ENCODE measurements at regions not wholly inside any gene's neighbourhood (a gene's known extent, or its start where the extent isn't known, plus 50 kb on each side); places are given as distances from the start of the nearest gene placed in this dataset.

- no peak overlapping the region for H3K27ac ChIP-seq
- TF ChIP-seq CTCF (conservative IDR thresholded peaks at IDR 0.05): no peak
Observed at GRCh38 chr4:137934046-137934445, 308.1 kb downstream of the SLC7A11 start.

GRCh38 chr4:137927972-137928371 is 314.2 kb downstream of the SLC7A11 start:
- no peak for TF ChIP-seq CTCF (conservative IDR thresholded peaks at IDR 0.05)
- no peak overlapping the region for H3K27ac ChIP-seq

DNA sequence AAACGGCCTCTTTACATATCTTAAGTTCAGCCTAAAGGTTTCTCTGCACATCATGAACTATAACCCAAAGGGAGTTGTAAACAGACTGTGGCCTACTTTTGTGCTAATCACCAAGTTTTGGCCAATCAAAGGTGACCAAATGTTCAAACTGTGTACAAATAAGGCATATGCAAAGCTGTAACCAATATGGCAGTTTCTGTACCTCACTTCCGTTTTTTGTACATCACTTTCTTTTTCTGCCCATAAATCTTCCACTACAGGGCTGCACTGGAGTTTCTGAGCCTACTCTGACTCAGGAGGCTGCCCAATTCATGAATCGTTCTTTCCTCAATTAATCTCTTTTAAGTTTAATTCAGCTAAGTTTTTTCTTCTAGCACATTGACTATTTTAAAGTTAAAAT is 318.7 kb downstream of the SLC7A11 start:
- no peak overlapping the region for H3K27ac ChIP-seq
- no peak for TF ChIP-seq CTCF (conservative IDR thresholded peaks at IDR 0.05)

DNA sequence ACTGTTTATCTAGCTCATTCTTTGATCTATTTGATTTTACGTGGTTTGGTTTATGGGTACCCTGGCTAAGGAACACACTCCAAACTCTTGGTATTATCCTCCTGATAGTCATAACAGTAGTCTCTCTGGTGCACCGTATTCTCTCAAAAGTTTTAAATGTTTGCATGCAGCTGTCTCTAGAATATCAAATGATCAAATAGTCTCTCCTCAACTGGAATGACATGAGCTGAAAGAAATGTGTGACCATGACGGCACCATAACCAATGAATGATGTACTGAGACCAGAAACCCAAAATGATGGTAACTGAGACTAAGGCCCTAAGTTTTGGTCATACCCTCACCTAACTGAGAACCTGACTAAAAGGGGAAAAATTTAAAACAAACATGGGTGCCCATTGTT is 319.4 kb downstream of the SLC7A11 start:
- no peak overlapping the region for H3K27ac ChIP-seq
- no peak for TF ChIP-seq CTCF (conservative IDR thresholded peaks at IDR 0.05)

DNA sequence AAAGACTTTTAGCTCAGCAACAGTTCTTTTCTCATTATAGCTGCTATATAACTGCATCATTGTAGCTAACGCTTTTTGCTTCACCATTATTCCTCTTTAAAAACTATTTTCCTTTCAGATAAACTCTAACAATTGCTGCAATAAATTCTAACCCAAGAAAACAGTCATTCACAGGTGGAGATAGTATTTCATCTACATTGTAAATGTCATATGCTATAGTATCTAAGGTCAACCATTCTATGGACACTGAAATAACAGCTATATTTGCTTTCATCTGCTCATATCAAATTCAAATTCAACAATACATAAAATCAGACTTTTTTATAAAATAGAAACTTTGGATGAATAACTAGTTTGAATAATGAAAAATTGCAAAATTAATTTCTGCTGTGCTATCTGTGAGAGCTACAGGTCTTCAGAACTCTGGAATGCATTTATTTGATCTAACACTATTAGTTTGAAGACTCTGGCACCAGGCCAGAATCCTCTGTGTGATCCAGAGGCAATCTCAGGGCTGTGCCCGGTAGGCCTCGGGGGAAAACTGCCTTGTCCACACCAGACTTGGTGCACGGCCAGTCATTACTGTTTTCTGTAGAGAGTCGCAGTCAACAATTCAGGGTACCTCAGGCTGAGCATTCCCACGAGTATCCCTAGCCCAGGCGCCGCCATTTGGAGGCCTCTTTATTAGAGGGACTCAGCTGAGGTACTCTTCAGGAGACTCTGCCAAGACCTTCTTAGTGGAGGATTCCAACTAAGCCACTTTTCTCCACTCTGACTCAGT is 332.4 kb downstream of the SLC7A11 start:
- peak overlapping the region; percentile 10; the same call in 1 of the 2 replicates for H3K27ac ChIP-seq
- no peak for TF ChIP-seq CTCF (conservative IDR thresholded peaks at IDR 0.05)

- H3K27ac ChIP-seq: no peak overlapping the region
- TF ChIP-seq CTCF (conservative IDR thresholded peaks at IDR 0.05): no peak
Observed at GRCh38 chr4:137905930-137906329, 336.2 kb downstream of the SLC7A11 start.

GRCh38 chr4:137901114-137901513 is 341.0 kb downstream of the SLC7A11 start:
- H3K27ac ChIP-seq: peak overlapping the region; percentile 48; the same call in 1 of the 2 replicates
- TF ChIP-seq CTCF (conservative IDR thresholded peaks at IDR 0.05): no peak
